ENCODE measurements at regions not wholly inside any gene's neighbourhood (a gene's known extent, or its start where the extent isn't known, plus 50 kb on each side); places are given as distances from the start of the nearest gene placed in this dataset.

DNA sequence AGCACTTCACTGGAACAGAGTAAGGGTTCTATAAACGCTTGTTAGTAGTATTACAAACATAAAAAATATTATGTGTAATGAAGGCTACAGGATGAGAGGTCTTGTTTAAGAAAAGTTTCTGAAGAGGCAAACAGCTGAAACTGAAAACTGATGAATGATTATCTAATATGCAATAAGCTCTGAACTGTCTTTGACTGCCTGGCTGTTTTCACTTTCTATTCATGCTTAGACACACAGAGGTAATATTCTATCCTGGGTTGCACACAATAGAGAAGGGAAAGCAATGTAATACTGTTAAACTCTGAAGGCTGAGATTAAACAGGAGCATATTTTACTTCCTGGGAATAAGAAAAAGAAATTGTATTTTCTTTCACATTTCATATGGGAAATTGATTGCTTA, 251.3 kb downstream of the ALX1 start:
- intact Hi-C loops (cut with micrococcal nuclease) = no loop called here
- no peaks in the 10 kb centered on the region for H3K27me3 ChIP-seq (ENCODE audit: insufficient read depth, low read length)
- H3K27ac Mint-ChIP-seq = no peak overlapping the region
- H3K36me3 ChIP-seq (ENCODE audit: insufficient read depth, low read length) = no peaks in the 10 kb centered on the region
- no peak overlapping the region for H3K27ac ChIP-seq (ENCODE audit: low read depth, low read length)
- H3K9me3 Mint-ChIP-seq = peaks cover 0 to 18% (median 6%) of the 10 kb centered on the region in 8 donors
- H3K27me3 Mint-ChIP-seq = no peaks in the 10 kb centered on the region
- ChIA-PET POLR2A (ENCODE audit: partially characterized antibody) (no interaction called here), CTCF (ENCODE audit: partially characterized antibody) (no interaction called here)
- peaks cover 0 to 4% of the 10 kb centered on the region in 2 donors for H3K9me3 ChIP-seq (ENCODE audit: control insufficient read depth in 1 of 2, low read length in 2 of 2)
- no peak for DNase-seq
- H3K36me3 Mint-ChIP-seq = no peaks in the 10 kb centered on the region
- no peak overlapping the region for H3K4me3 Mint-ChIP-seq
- no peak overlapping the region for H3K4me3 ChIP-seq (ENCODE audit: low read length in 2 of 2)
- H3K4me1 ChIP-seq (ENCODE audit: insufficient read depth, low read length) = no peaks in the 10 kb centered on the region
- no peaks in the 10 kb centered on the region for H3K4me1 Mint-ChIP-seq

DNA sequence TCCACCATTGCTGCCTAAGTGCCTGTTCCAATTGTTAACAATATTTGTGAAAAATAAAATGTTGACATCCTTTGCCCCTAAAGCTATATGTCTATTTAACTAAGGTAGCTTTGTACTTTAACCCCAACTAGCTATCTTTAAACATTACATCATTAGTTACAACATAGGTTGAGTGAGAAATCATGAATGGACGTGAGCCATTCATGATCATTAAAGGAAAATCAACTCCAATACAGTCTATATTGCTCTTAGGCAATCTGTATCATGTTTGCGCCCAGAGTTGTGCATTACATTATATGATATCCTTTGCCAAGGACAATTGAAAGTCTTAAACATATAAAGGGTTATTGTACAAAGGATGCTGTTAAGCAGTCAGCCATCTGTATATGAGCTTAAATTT, 269.6 kb downstream of the ALX1 start:
- ChIA-PET CTCF (ENCODE audit: partially characterized antibody) (no interaction called here), POLR2A (ENCODE audit: partially characterized antibody) (no interaction called here)
- H3K27ac Mint-ChIP-seq = no peak overlapping the region
- H3K4me1 ChIP-seq (ENCODE audit: insufficient read depth, low read length) = no peaks in the 10 kb centered on the region
- DNase-seq = no peak
- intact Hi-C loops (cut with micrococcal nuclease) = no loop called here
- H3K36me3 Mint-ChIP-seq = no peaks in the 10 kb centered on the region
- no peak overlapping the region for H3K4me3 ChIP-seq (ENCODE audit: low read length in 2 of 2)
- H3K27ac ChIP-seq (ENCODE audit: low read depth, low read length) = no peak overlapping the region
- peaks cover 0 to 3% (median 1%) of the 10 kb centered on the region in 8 donors for H3K9me3 Mint-ChIP-seq
- no peak overlapping the region for H3K4me3 Mint-ChIP-seq
- H3K4me1 Mint-ChIP-seq = no peaks in the 10 kb centered on the region
- H3K36me3 ChIP-seq (ENCODE audit: insufficient read depth, low read length) = no peaks in the 10 kb centered on the region
- H3K9me3 ChIP-seq (ENCODE audit: control insufficient read depth in 1 of 2, low read length in 2 of 2) = no peaks in the 10 kb centered on the region
- H3K27me3 ChIP-seq (ENCODE audit: insufficient read depth, low read length) = no peaks in the 10 kb centered on the region
- H3K27me3 Mint-ChIP-seq = no peaks in the 10 kb centered on the region

DNA sequence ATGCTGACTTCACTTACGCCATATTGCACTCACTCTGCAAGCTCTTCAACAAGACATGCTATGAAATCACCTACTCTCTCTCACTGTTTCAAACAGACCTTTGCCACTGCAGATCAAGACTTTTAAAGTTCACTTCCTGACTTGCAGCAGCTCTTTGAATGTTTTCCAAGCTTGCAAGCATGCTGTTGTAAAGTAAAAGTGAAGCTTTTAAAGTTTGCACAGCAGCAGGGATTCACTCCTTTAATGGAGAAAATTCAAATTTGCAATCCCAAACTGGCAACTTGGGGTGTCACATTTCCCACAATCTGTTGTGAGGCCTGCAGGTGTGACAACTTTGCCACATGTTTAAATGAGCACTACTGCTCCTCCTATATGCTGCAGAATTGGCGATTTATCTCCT, 270.9 kb downstream of the ALX1 start:
- Mint-ChIP-seq H3K4me1 (no peaks in the 10 kb centered on the region), H3K27me3 (no peaks in the 10 kb centered on the region), H3K4me3 (no peak overlapping the region), H3K9me3 (peaks cover 0 to 3% (median 0%) of the 10 kb centered on the region in 8 donors), H3K36me3 (no peaks in the 10 kb centered on the region), H3K27ac (no peak overlapping the region)
- ChIA-PET POLR2A (ENCODE audit: partially characterized antibody) (no interaction called here), CTCF (ENCODE audit: partially characterized antibody) (interaction anchor here (0.7 kb wide), 1 partner anchor 94 kb away, joined by 3 read pairs; no protein-coding TSS in a partner anchor)
- Histone ChIP-seq H3K4me3 (ENCODE audit: low read length in 2 of 2) (no peak overlapping the region), H3K27ac (ENCODE audit: low read depth, low read length) (no peak overlapping the region), H3K9me3 (ENCODE audit: control insufficient read depth in 1 of 2, low read length in 2 of 2) (no peaks in the 10 kb centered on the region), H3K36me3 (ENCODE audit: insufficient read depth, low read length) (no peaks in the 10 kb centered on the region), H3K4me1 (ENCODE audit: insufficient read depth, low read length) (no peaks in the 10 kb centered on the region), H3K27me3 (ENCODE audit: insufficient read depth, low read length) (no peaks in the 10 kb centered on the region)
- no peak for DNase-seq
- intact Hi-C loops (cut with micrococcal nuclease) = no loop called here

DNA sequence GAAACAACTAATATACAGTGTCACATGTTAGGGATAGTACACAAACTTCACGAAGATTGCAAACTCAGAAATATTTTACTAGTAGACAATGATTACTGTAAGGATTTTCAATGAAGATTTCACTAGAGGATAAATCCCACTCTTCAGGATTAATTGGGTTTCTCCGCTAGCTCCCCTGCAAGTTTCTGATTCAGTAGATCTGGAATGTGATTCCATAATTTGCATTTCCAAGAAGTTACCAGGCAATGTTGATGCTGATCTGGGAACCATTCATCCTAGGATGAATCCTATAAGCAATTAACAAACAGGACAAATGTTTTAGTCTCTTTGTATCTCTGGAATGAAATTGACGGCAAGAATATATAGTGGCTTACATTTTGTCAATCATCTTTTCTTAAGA, 272.4 kb downstream of the ALX1 start:
- H3K9me3 ChIP-seq (ENCODE audit: control insufficient read depth in 1 of 2, low read length in 2 of 2) = no peaks in the 10 kb centered on the region
- POLR2A ChIA-PET (ENCODE audit: partially characterized antibody) = no interaction called here

DNA sequence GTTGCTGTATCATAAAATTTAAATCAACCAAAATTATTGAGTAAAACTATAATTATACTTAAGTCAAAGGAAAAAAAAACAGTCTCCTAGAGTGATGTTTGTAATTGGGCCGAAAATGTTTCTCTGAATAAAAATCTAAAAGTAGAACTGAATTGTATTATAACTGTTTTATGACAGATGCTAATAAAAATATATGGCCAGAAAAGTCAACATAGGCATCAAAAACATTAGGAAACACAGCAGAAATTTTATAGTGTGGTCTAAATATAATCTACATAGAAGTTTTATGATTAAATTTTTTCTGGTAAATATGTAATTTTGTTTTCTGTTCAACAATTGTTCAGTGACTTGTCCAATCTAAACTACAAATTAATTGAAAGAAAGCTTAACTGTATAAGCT, 277.8 kb downstream of the ALX1 start:
- no peak for DNase-seq
- no peaks in the 10 kb centered on the region for H3K36me3 ChIP-seq (ENCODE audit: insufficient read depth, low read length)
- Mint-ChIP-seq H3K27me3 (no peaks in the 10 kb centered on the region), H3K9me3 (peaks cover 0 to 10% (median 0%) of the 10 kb centered on the region in 8 donors), H3K36me3 (no peaks in the 10 kb centered on the region), H3K4me3 (no peak overlapping the region), H3K27ac (no peak overlapping the region), H3K4me1 (no peaks in the 10 kb centered on the region)
- H3K27ac ChIP-seq (ENCODE audit: low read depth, low read length) = no peak overlapping the region
- ChIA-PET POLR2A (ENCODE audit: partially characterized antibody) (no interaction called here), CTCF (ENCODE audit: partially characterized antibody) (no interaction called here)
- no peaks in the 10 kb centered on the region for H3K4me1 ChIP-seq (ENCODE audit: insufficient read depth, low read length)
- no peak overlapping the region for H3K4me3 ChIP-seq (ENCODE audit: low read length in 2 of 2)
- no peaks in the 10 kb centered on the region for H3K27me3 ChIP-seq (ENCODE audit: insufficient read depth, low read length)
- no peaks in the 10 kb centered on the region for H3K9me3 ChIP-seq (ENCODE audit: control insufficient read depth in 1 of 2, low read length in 2 of 2)
- intact Hi-C loops (cut with micrococcal nuclease) = no loop called here

More for the DNA sequence above, 272.4 kb downstream of the ALX1 start:
- Mint-ChIP-seq H3K4me1 (no peaks in the 10 kb centered on the region), H3K36me3 (no peaks in the 10 kb centered on the region), H3K9me3 (peaks cover 0 to 3% (median 0%) of the 10 kb centered on the region in 8 donors), H3K27ac (no peak overlapping the region), H3K4me3 (no peak overlapping the region), H3K27me3 (no peaks in the 10 kb centered on the region)
- CTCF ChIA-PET (ENCODE audit: partially characterized antibody) = no interaction called here
- intact Hi-C loops (cut with micrococcal nuclease) = no loop called here
- H3K27me3 ChIP-seq (ENCODE audit: insufficient read depth, low read length) = no peaks in the 10 kb centered on the region
- no peak overlapping the region for H3K4me3 ChIP-seq (ENCODE audit: low read length in 2 of 2)
- no peak overlapping the region for H3K27ac ChIP-seq (ENCODE audit: low read depth, low read length)
- no peaks in the 10 kb centered on the region for H3K4me1 ChIP-seq (ENCODE audit: insufficient read depth, low read length)
- H3K36me3 ChIP-seq (ENCODE audit: insufficient read depth, low read length) = no peaks in the 10 kb centered on the region
- no peak for DNase-seq

DNA sequence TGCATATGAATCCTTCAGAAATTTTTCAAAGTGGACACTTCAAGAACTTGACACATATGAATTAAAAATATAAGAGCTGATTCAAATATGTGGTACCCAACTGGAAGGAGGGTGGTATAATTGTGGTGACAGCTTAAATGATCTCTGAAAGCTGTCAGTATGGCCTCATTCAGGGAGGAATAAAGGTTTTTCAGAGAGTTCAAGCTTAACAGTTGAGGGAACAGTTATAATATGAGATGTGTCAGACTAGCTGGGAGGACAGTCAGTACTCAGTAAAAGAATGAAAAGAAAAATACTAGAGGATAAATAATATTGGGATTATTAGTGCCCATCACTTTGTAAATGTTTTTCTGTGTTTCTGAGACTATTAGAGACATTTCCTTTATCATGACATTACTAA, 277.5 kb downstream of the RASSF9 start:
- DNase-seq = no peak
- no peaks in the 10 kb centered on the region for H3K9me3 ChIP-seq (ENCODE audit: control insufficient read depth in 1 of 2, low read length in 2 of 2)
- Mint-ChIP-seq H3K4me3 (no peak overlapping the region), H3K27me3 (no peaks in the 10 kb centered on the region), H3K9me3 (peaks cover 0 to 10% (median 0%) of the 10 kb centered on the region in 8 donors), H3K4me1 (no peaks in the 10 kb centered on the region), H3K36me3 (no peaks in the 10 kb centered on the region), H3K27ac (no peak overlapping the region)
- no peaks in the 10 kb centered on the region for H3K27me3 ChIP-seq (ENCODE audit: insufficient read depth, low read length)
- POLR2A ChIA-PET (ENCODE audit: partially characterized antibody) = no interaction called here
- CTCF ChIA-PET (ENCODE audit: partially characterized antibody) = no interaction called here
- H3K4me1 ChIP-seq (ENCODE audit: insufficient read depth, low read length) = no peaks in the 10 kb centered on the region
- no peaks in the 10 kb centered on the region for H3K36me3 ChIP-seq (ENCODE audit: insufficient read depth, low read length)
- no peak overlapping the region for H3K4me3 ChIP-seq (ENCODE audit: low read length in 2 of 2)
- intact Hi-C loops (cut with micrococcal nuclease) = no loop called here
- no peak overlapping the region for H3K27ac ChIP-seq (ENCODE audit: low read depth, low read length)

DNA sequence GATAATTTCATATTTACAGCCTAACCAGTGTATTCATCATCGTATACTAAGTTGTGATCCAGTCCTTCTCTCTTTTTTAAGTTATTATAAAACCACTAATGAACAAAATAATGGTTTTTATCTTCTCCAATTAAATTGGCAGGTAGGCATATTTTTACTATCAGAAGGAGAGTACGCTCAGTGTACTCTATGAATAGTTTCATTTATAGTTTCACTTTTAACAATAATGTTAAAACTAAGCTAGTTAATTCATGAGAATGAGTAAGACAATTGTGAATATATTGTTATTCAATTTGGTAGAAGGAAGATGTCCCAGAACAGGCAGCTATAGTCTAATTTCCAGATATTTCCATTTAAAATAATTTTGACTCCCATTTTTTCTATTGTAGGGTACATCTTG, 277.1 kb downstream of the RASSF9 start:
- H3K27ac ChIP-seq (ENCODE audit: low read depth, low read length) = no peak overlapping the region
- Mint-ChIP-seq H3K9me3 (peaks cover 0 to 10% (median 0%) of the 10 kb centered on the region in 8 donors), H3K4me3 (no peak overlapping the region), H3K36me3 (no peaks in the 10 kb centered on the region), H3K4me1 (no peaks in the 10 kb centered on the region), H3K27ac (no peak overlapping the region), H3K27me3 (no peaks in the 10 kb centered on the region)
- DNase-seq = no peak
- intact Hi-C loops (cut with micrococcal nuclease) = no loop called here
- H3K36me3 ChIP-seq (ENCODE audit: insufficient read depth, low read length) = no peaks in the 10 kb centered on the region
- no peak overlapping the region for H3K4me3 ChIP-seq (ENCODE audit: low read length in 2 of 2)
- H3K9me3 ChIP-seq (ENCODE audit: control insufficient read depth in 1 of 2, low read length in 2 of 2) = no peaks in the 10 kb centered on the region
- H3K4me1 ChIP-seq (ENCODE audit: insufficient read depth, low read length) = no peaks in the 10 kb centered on the region
- H3K27me3 ChIP-seq (ENCODE audit: insufficient read depth, low read length) = no peaks in the 10 kb centered on the region
- ChIA-PET POLR2A (ENCODE audit: partially characterized antibody) (no interaction called here), CTCF (ENCODE audit: partially characterized antibody) (no interaction called here)

DNA sequence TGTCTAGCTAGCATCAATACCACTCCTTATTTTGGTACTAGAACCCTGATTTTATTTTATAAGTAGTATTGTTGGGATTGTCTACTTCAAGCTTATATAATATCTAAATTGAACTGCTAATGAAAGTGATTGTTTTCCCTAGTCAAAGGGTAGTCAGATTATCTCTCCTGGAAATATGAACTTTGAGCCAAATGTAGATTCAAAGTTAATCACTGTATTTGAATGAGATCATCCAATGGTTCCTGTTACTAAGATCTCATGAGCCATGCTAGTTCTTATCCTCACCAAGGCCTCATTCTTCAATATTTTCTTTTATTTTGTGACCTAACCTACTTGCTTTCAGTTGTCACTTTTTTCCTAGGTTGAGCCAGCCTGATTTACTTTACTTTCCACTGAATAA, 276.7 kb downstream of the RASSF9 start:
- DNase-seq = no peak
- Mint-ChIP-seq H3K4me3 (no peak overlapping the region), H3K9me3 (peaks cover 0 to 10% (median 0%) of the 10 kb centered on the region in 8 donors), H3K27me3 (no peaks in the 10 kb centered on the region), H3K27ac (no peak overlapping the region), H3K4me1 (no peaks in the 10 kb centered on the region), H3K36me3 (no peaks in the 10 kb centered on the region)
- Histone ChIP-seq H3K9me3 (ENCODE audit: control insufficient read depth in 1 of 2, low read length in 2 of 2) (no peaks in the 10 kb centered on the region), H3K27ac (ENCODE audit: low read depth, low read length) (no peak overlapping the region), H3K27me3 (ENCODE audit: insufficient read depth, low read length) (no peaks in the 10 kb centered on the region), H3K4me1 (ENCODE audit: insufficient read depth, low read length) (no peaks in the 10 kb centered on the region), H3K36me3 (ENCODE audit: insufficient read depth, low read length) (no peaks in the 10 kb centered on the region), H3K4me3 (ENCODE audit: low read length in 2 of 2) (no peak overlapping the region)
- intact Hi-C loops (cut with micrococcal nuclease) = no loop called here
- POLR2A ChIA-PET (ENCODE audit: partially characterized antibody) = no interaction called here
- CTCF ChIA-PET (ENCODE audit: partially characterized antibody) = no interaction called here
